ENCODE measurements at regions not wholly inside any gene's neighbourhood (a gene's known extent, or its start where the extent isn't known, plus 50 kb on each side); places are given as distances from the start of the nearest gene placed in this dataset.
"Not testable (repeated sequence)": the region's sequence is repeated elsewhere in the genome, so short reads cannot be mapped to it uniquely, and the experiment has no call there.

DNA sequence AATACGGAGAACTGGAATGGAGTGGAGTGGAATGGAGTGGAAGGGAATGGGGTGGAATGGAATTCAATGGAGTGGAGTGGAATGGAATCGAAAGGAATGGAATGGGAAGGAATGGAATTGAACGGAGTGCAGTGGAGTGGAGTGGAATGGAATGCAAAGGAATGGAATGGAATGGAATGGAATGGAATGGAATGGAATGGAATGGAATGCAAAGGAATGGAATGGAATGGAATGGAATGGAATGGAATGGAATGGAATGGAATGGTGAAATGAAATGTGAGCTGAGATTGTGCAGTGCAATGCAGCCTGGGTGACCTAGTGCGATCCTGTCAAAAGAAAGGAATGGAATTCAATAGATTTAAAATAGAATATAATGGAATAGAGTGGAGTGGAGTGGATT is 357.3 kb upstream of the WSB1 start:
- DNase-seq (ENCODE audit: low read depth in 2 of 2): not testable (repeated sequence)

DNA sequence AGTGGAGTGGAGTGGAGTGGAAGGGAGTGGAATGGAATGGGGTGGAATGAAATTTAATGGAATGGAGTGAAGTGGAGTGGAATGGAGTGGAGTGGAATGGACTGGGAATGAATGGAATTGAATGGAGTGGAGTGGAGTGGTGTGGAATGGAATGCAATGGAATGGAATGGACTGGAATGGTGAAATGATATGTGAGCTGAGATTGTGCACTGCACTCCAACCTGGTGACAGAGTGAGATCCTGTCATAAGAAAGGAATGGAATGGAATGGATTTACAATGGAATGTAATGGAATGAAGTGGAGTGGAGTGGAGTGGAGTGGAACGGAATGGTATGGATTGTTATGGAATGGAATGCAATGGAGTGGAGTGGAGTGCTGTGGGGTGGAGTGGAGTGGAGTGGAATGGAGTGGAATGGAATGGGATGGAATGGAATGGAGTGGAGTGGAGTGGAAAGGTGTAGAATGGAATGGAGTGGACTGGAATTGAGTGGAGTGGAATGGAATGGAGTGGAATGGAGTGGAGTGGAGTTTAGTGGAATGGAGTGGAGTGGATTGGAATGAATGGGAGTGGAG is 356.1 kb upstream of the WSB1 start:
- not testable (repeated sequence) for DNase-seq (ENCODE audit: low read depth in 2 of 2)

DNA sequence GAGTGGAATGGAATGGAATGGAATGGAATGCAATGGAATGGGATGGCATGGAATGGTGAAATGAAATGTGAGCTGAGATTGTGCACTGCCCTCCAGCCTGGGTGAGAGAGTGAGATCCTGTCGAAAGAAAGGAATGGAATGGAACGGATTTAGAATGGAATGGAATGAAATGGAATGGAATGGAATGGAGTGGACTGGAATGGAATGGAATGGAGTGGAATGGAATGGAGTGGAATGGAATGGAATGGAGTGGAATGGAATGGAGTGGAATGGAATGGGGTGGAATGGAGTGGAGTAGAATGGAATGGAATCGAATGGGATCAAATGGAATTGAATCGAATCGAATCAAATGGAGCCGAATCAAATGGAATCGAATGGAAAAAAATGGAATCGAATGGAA is 354.2 kb upstream of the WSB1 start:
- not testable (repeated sequence) for DNase-seq (ENCODE audit: low read depth in 2 of 2)

DNA sequence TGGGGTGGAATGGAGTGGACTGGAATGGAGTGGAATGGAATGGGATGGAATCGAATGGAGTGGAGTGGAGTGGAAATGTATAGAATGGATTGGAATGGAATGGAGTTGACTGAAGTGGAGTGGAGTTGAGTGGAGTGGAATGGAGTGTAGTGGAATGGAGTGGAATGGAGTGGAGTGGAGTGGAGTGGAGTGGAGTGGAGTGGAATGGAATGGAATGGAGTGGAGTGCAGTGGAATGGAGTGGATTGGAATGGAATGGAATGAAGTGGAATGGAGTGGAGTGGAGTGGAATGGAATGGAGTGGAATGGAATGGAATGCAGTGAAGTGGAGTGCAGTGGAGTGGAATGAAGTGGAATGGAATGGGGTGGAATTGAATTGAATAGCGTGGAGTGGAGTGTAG is 353.3 kb upstream of the WSB1 start:
- DNase-seq (ENCODE audit: low read depth in 2 of 2): not testable (repeated sequence)

DNA sequence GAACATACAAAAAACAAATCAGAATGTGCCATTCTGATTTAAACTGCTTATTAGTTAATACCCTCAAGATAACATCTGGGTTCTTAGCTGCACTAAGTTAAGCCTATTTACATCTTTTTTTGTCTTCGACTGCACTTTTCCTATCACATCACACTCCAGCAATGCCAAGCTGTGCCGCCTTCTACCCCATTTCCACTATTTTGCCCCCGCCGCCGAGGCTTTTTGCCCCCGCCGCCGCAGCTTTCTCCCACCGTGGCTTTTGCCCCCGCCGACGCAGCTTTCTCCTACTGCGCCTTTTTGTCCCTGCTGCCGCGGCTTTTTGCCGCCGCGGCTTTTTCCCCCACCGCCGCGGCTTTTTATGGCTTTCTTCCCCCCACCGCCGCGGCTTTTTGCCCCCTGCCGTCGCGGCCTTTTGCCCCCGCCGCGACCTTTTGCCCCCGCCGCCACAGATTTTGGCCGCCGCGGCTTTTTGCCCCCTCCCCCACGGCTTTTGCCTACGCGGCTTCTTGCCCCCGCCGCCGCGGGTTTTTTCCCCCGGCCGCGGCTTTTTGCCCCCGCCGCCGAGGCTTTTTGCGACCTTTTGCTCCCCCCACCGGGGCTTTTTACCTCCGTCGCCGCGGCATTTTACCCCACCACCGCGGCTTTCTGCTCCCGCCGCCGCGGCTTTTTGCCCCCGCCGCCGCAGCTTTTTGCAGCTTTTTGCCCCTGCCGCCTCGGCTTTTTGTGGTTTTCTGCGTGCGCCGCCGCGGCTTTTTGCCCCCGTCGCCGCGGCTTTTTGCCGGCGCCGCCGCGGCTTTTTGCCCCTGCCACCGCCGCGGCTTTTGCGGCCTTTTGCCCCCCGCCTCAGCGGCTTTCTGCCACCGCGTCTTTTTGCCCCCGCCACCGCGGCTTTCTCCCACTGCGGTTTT is 331.4 kb upstream of the WSB1 start:
- no peak for DNase-seq (ENCODE audit: low read depth in 2 of 2)

DNA sequence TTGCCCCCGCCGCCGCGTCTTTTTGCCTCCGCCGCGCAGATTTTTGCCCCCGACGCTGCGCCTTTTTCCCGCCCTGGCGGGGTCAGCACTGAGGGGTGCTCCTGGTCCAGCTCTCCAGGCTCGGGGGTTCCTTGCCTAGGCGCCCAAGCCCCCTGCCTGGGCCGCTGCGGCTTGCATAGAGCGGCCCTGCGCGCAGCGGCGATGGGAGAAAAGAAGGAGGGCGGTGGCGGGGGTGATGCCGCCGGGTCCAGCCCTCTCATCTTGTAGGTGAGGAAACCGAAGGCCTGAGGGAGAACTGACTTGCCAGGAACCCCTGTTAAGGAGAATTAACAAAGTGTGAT is 330.8 kb upstream of the WSB1 start:
- no peak for DNase-seq (ENCODE audit: low read depth in 2 of 2)

DNA sequence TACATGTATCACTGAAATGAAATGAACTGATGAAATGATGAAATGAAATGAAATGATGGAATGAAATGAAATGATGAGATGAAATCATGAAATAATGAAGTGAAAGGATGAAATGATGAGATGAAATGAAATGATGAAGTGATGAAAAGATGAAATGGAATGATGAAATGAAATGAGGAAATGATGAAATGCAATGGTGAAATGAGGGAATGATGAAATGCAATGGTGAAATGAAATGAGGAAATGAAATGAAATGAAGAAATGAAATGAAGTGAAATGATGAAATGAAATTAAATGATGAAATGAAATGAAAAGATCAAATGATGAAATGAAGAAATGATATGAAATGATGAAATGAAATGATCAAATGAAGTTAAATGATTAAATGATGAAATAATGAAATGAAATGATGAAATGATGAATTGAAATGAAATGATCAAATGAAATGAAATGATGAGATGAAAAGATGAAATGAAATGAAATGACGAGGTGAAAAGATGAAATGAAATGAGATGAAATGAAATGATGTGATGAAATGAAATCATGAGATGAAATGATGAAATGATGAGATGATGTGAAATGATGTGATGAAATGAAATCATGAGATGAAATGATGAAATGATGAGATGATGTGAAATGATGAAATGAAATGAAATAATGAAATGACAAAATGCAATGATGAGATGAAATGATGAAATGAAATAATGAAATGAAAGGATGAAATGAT is 327.9 kb upstream of the WSB1 start:
- DNase-seq (ENCODE audit: low read depth in 2 of 2): not testable (repeated sequence)

DNA sequence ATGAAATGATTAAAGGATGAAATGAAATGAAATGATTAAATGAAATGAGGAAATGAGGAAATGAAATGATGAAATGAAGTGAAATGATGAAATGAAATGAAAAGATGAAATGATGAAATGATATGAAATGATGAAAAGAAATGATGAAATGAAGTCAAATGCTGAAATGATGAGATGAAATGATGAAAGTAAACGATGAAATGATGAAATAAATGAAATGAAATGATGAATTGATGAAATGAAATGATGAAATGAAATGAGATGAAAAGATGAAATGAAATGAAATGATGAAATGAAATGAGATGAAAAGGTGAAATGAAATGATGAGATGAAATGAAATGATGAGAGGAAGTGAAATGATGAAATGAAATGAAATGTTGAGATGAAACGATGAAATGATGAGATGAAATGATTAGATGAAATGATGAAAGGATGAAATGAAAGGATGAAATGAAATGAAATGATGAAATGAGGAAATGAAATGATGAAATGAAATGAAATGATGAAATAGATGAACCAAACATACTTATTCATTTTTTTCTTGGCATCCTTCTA is 327.2 kb upstream of the WSB1 start:
- not testable (repeated sequence) for DNase-seq (ENCODE audit: low read depth in 2 of 2)

DNA sequence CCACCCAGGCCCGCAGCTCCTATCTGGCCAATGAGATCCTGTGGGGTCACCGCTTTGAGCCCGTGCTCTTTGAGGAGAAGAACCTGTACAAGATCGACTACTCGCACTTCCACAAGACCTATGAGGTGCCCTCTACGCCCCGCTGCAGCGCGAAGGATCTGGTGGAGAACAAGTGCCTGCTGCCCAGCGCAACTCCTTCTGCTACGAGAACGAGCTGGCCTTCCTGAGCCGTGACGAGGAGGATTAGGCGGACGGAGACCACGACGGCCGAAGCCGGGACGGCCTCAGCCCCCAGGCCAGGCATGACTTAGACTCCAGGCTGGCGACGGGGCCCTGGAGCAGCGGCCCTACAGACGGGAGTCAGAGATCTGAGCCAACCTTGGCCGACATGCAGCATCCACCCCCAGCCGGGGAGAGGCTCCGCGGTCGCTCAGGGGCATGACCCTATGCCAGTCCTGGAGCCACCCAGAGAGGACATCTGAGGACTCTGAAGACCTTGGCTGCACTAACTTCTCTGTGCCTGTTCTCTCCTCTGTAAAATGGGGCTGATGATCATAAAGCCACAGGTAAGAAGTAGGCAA is 312.0 kb upstream of the WSB1 start:
- not testable (repeated sequence) for DNase-seq (ENCODE audit: low read depth in 2 of 2)

DNA sequence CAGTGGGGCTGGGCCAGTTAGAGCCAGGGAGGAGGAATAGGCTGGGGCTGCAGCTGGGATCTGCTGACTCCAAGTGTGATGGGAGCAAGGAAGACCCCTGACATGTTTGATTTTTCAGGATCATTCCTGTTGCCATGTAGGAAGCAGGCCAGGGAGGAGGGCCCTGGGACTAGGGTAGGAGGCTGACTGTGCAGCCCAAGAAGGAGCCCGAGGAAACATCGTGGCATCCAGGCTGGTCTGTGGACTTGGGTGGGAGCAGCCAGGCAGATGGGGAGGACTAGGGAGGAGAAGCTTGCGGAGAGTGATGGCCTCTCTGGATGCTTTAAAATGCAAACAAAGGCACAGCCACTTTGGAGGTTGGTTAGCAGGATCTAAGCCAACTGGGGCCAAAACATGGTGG is 311.4 kb upstream of the WSB1 start:
- DNase-seq (ENCODE audit: low read depth in 2 of 2): not testable (repeated sequence)

DNA sequence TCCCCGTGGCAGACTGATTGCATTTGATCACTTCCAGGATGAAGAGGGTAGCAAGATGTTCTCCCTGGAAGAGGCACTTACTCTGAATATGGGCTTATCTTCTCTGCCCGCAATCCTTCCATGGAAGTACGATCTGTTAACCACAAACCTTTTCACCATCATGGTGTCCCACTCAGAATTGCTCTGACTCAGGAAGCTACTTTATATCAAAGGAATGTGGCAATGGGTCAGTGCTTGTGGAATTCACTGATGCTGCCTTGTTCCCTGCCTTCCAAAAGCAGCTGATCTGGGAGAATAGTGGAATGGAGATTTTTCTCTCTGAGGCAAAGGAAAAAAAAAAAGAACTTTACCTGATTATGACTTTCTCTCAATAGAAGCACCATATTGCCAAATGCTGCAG is 306.1 kb upstream of the WSB1 start:
- DNase-seq (ENCODE audit: low read depth in 2 of 2): not testable (repeated sequence)

DNA sequence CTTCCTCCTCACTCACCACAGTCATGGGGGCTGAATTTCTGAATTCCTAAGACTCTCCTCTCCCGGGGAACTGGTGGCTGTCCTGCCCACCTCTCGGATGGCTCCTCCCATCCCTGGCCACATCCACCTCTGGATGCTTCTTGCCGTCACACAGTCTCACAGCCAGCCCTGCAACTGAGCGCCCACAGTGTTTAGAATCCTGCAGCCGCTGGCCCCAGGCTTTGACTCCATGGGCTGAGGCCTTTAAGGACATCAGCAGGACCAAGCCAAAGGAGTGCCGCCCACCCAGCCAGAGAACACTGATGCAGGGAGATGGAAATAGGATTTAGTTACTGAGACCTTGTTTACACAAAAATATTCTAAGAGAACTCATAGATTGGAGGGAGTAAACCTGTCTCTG is 299.3 kb upstream of the WSB1 start:
- DNase-seq (ENCODE audit: low read depth in 2 of 2): not testable (repeated sequence)

DNA sequence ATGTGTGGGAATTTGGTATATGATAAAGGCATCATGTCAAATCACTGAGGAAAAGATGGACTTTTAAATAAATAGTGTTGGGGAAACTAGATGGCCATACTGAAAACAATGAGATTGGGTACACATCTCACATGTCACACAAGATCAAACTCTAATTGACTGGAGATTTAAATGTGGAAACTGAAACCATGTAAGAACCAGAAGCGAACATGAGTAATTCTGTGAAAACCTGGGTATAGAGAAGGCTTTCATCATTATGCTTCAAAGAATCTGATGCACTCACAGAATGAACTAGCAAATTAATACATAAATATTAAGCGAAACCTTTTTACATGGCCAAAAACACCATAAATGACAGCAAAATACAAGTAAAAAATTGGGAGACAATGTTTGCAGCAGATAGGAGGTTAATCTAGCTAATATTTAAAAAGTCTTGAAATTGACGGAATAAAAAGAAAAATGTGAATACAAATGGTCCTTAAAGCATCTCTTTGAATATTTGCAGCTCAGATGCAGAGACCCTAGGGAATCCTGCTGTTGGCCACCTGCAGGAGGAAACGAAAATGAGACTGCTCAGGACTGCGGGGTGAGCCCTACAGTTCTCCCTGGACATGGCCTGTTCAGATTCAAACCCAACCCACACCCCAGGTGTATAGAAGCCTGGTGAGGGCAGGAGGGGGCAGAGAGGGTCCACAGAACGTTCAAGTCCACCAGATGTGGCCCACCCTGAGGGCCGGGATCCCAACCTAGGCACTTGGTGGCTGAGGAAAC is 297.6 kb upstream of the WSB1 start:
- DNase-seq (ENCODE audit: low read depth in 2 of 2): not testable (repeated sequence)

DNA sequence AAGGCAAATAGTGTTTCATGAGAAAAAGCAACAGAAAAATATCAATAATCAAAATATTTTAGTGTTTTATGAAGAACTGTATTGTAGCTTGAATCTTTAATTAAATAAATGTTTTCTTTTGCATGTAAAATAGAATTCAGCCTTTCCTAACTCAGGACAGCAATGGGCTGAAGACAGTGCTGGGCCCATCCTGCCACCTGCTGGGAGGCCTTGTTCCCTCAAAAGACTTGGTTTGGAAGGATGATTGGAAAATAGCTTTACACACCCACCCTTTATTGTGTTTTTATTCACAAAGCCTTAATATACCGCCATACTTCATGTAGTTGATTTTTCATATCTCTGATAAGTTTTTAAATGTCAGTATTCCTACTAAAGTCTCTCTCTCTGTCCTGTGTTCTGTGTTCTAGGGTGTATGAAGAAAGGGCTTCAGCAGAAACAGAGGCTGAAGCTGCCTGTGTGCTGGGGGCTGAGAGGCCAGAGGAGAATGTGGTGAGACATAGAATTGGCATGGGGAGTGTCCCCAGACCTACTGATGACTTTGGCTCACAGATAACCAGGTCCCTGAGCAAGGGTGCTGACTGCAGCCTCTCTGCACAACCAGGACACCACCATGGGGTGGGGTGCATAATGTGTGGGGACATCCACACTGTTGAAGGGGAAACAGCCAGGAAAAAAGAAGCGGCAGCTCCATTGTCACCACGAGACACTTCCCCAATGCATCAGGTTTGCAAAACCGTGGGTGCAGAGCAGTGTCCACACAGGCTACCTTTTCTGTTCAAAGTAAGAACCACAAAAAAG is 286.0 kb upstream of the WSB1 start:
- not testable (repeated sequence) for DNase-seq (ENCODE audit: low read depth in 2 of 2)

DNA sequence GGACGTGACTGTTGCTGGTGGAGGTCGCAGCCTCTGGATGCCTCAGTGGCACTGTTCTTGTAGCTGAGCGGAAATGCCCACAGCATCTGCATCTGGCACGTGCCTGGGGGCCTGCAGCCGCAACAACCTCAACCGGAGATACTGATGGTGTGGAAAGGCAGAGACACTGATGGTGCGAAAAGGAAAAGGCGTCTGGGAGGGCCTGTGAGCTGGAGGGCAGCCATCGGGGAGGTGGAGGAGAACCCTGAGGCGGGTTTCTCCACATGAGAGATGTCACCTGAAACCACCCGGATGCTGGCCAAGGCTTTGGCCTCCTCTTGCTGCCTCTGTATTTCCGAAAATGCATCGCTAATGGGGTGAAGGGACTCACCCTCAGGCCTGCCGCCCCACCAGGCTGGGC is 284.8 kb upstream of the WSB1 start:
- DNase-seq (ENCODE audit: low read depth in 2 of 2): no peak

DNA sequence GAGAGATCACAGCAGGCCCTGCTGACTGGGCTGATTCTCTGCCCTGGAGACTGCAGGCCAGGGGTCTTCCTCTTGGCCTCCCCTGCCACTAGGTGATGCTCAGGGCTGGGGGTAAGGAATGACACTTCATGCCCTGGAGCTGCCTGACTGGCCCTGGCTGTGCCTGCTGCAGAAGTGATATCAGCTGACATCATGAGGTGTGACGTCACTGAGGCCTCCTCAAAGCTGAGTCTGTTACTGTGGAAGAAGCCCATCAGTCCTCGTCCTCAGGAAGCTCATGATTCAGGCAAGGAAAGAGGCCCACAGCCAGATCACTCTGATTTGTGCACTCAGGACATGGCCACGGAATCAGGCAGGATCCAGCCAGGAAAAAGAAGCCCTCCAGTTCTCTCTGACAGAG is 283.8 kb upstream of the WSB1 start:
- not testable (repeated sequence) for DNase-seq (ENCODE audit: low read depth in 2 of 2)

DNA sequence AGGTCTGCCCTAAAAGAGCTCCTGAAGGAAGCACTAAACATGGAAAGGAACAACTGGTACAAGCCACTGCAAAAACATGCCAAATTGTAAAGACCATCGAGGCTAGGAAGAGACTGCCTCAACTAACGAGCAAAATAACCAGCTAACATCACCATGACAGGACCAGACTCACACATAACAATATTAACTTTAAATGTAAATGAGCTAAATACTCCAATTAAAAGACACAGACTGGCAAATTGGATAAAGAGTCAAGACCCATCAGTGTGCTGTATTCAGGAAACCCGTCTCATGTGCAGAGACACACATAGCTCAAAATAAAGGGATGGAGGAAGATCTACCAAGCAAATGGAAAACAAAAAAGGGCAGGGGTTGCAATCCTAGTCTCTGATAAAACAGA is 263.4 kb upstream of the WSB1 start:
- not testable (repeated sequence) for DNase-seq (ENCODE audit: low read depth in 2 of 2)

DNA sequence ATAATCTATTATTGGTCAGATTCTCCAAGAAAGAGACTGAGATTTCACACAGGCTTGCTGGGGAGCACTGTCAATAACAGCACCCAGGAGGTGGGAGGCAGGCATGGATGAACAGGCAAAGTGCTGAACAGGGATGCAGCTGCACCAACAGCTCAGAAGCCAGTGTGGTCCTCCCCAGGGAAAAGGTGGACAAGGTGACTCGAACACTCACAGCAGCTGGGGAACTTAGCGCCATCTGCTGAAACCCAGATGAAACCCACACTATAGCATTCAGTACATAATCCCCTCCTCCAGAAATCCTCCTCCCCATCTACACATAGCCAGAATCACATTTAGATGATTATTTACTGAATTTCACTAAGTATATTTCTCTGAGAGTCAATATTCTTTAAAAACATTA is 255.2 kb upstream of the WSB1 start:
- DNase-seq (ENCODE audit: low read depth in 2 of 2): no peak

DNA sequence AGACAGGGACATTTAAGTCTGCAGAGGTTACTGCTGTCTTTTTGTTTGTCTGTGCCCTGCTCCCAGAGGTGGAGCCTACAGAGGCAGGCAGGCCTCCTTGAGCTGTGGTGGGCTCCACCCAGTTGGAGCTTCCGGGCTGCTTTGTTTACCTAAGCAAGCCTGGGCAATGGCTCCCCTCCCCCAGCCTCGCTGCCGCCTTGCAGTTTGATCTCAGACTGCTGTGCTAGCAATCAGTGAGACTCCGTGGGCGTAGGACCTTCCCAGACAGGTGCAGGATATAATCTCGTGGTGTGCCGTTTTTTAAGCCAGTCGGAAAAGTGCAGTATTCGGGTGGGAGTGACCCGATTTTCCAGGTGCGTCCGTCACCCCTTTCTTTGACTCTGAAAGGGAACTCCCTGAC is 248.9 kb upstream of the WSB1 start:
- not testable (repeated sequence) for DNase-seq (ENCODE audit: low read depth in 2 of 2)

DNA sequence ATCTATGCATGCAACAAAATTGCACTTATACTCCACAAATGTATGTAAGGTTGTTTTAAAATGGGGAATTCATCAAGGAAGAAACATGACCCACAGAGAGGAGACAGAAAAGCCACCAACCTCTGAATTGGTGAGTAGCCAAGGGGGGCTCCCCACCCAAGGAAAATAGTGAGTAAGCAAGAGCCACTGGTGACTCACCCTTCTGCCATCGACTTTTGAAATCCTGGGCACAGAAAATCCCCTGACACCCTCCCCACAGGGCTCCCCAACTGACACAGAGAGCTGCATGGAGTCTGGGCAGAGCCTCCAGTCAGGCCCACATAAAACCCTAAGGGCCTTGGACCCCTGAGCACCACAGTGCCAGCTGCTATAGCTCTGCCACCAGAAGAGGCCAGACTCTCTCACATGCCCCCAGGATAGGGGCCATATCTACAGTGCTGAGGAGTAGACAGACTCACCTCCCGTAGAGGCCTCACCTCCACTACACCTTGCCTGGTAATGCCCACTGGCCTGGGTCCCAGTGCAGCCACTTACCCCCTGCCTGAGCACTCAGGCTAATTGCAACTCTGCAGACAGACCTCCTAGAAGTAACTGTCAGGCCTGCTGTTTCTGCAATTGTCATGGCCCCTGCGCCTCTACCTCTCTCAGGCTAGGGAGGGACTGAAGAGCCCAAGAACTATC is 244.7 kb upstream of the WSB1 start:
- DNase-seq (ENCODE audit: low read depth in 2 of 2): no peak

Measured in activated CD4-positive, alpha-beta T cell treated with anti-CD3 and anti-CD28 coated beads for 24 hours (primary cell).